ENCODE measurements at regions not wholly inside any gene's neighbourhood (a gene's known extent, or its start where the extent isn't known, plus 50 kb on each side); places are given as distances from the start of the nearest gene placed in this dataset.

DNA sequence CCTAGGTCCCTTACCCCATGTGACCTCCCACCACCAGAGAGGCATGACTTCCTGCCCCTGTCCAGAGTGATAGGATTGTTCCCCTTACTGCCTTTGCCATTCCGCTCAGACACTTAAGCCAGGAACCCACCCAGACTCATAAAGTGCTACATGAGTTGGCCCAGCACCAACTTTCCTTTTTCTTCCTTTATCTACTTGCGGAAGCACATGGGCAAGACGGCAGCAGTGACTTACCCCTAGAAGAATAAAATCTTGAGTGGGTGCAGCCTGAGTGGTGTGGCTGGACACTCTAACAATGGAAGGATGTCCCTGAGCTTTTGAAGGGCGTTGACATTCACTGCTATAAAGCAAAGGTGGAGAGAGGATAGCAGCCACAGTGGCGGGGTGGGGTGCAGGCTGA lies 100.1 kb downstream of the MAB21L3 start:
- no peak overlapping the region for H3K4me3 ChIP-seq (ENCODE audit: control insufficient read depth, low read depth, low read length)
- TF ChIP-seq, protein P1, sequence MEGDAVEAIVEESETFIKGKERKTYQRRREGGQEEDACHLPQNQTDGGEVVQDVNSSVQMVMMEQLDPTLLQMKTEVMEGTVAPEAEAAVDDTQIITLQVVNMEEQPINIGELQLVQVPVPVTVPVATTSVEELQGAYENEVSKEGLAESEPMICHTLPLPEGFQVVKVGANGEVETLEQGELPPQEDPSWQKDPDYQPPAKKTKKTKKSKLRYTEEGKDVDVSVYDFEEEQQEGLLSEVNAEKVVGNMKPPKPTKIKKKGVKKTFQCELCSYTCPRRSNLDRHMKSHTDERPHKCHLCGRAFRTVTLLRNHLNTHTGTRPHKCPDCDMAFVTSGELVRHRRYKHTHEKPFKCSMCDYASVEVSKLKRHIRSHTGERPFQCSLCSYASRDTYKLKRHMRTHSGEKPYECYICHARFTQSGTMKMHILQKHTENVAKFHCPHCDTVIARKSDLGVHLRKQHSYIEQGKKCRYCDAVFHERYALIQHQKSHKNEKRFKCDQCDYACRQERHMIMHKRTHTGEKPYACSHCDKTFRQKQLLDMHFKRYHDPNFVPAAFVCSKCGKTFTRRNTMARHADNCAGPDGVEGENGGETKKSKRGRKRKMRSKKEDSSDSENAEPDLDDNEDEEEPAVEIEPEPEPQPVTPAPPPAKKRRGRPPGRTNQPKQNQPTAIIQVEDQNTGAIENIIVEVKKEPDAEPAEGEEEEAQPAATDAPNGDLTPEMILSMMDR (conservative IDR thresholded peaks at IDR 0.05; ENCODE audit: control insufficient read depth, insufficient read depth, low read depth, low read length): no peak
- no peak for DNase-seq (ENCODE audit: low read depth)

- H3K4me3 ChIP-seq (ENCODE audit: control insufficient read depth, low read depth, low read length): no peak overlapping the region
- no peak for DNase-seq (ENCODE audit: low read depth)
- TF ChIP-seq, protein P1 (conservative IDR thresholded peaks at IDR 0.05; ENCODE audit: control insufficient read depth, insufficient read depth, low read depth, low read length): no peak
Observed at GRCh38 chr1:116218922-116219321, 107.7 kb downstream of the MAB21L3 start.

- DNase-seq (ENCODE audit: low read depth): no peak
- TF ChIP-seq, protein P1 (conservative IDR thresholded peaks at IDR 0.05; ENCODE audit: control insufficient read depth, insufficient read depth, low read depth, low read length): no peak
Observed at GRCh38 chr1:116219651-116220434, 108.6 kb downstream of the MAB21L3 start.

GRCh38 chr1:116224111-116224510 lies 112.9 kb downstream of the MAB21L3 start:
- no peak overlapping the region for H3K4me3 ChIP-seq (ENCODE audit: control insufficient read depth, low read depth, low read length)
- no peak for DNase-seq (ENCODE audit: low read depth)
- TF ChIP-seq, protein P1 (conservative IDR thresholded peaks at IDR 0.05; ENCODE audit: control insufficient read depth, insufficient read depth, low read depth, low read length): no peak

More at GRCh38 chr1:116219651-116220434, 108.6 kb downstream of the MAB21L3 start:
- no peak overlapping the region for H3K4me3 ChIP-seq (ENCODE audit: control insufficient read depth, low read depth, low read length)

DNA sequence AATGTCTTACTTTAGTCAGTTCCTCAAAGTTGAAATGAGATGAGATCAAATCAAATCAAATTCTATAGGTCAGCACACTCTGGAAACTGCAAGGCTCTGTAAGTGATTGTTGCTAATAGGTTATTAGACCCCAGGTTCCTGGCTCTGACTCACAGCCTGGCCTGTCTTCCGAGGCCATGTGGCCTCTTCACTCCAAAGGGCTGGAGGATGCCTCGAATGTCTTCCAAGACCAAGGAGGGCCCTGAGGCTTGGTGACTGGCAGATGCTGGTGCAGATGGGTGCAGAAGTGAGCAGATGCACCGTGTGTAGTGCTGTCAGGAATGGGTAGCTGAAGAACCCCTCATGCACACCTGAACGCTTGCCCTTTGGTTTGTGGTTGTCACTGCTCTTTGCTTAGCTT lies 113.4 kb downstream of the MAB21L3 start:
- DNase-seq (ENCODE audit: low read depth): no peak
- TF ChIP-seq, protein P1 (conservative IDR thresholded peaks at IDR 0.05; ENCODE audit: control insufficient read depth, insufficient read depth, low read depth, low read length): no peak
- no peak overlapping the region for H3K4me3 ChIP-seq (ENCODE audit: control insufficient read depth, low read depth, low read length)

DNA sequence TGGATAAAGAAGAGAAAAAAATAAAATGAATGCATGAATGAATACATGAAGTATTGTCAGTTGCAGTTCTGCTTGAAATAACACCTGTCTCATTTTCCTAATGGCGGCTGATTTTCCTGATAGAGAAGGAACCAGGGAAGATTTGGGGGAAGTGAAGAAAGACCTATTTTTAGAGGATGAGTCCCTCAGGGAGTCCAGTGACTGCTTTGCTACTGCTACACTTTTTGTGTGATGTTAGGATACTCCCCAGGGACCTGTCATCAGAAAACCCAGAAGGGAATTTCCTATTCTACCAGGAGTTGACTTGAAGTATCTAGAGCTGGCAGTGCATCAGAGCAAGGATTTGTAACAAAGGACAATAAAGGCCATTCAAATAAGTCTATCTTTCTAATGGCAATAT lies 114.8 kb downstream of the MAB21L3 start:
- DNase-seq (ENCODE audit: low read depth): no peak
- TF ChIP-seq, protein P1 (conservative IDR thresholded peaks at IDR 0.05; ENCODE audit: control insufficient read depth, insufficient read depth, low read depth, low read length): no peak
- H3K4me3 ChIP-seq (ENCODE audit: control insufficient read depth, low read depth, low read length): no peak overlapping the region

All from fibroblast of mammary gland (primary cell).